Glutamatergic neuron (in vitro differentiated cells): ENCODE measurements at regions not wholly inside any gene's neighbourhood (a gene's known extent, or its start where the extent isn't known, plus 50 kb on each side); places are given as distances from the start of the nearest gene placed in this dataset.

Experiments
- DNase-seq: peaks from one replicate; pipeline ENCODE4 v3.0.0; 2022
- H3K27ac Mint-ChIP-seq: one replicate; pipeline ENCODE4 v1.8.0; 2020; ENCODE audit warnings: mild to moderate bottlenecking, mixed read lengths, inconsistent platforms; ENCODE audit not compliant: unreplicated experiment
- H3K27me3 Mint-ChIP-seq: one replicate; pipeline ENCODE4 v1.8.0; 2020; ENCODE audit warnings: mild to moderate bottlenecking, moderate library complexity, mixed read lengths, inconsistent platforms; ENCODE audit not compliant: unreplicated experiment
- H3K36me3 Mint-ChIP-seq: one replicate; pipeline ENCODE4 v1.8.0; 2020; ENCODE audit warnings: mild to moderate bottlenecking, mixed read lengths, inconsistent platforms; ENCODE audit not compliant: unreplicated experiment
- H3K4me1 Mint-ChIP-seq: one replicate; pipeline ENCODE4 v1.8.0; 2020; ENCODE audit warnings: mild to moderate bottlenecking, low read depth, mixed read lengths, inconsistent platforms; ENCODE audit not compliant: unreplicated experiment
- H3K4me3 Mint-ChIP-seq: one replicate; pipeline ENCODE4 v1.8.0; 2020; ENCODE audit warnings: mild to moderate bottlenecking, mixed read lengths, inconsistent platforms; ENCODE audit not compliant: unreplicated experiment
- H3K9me3 Mint-ChIP-seq: one replicate; pipeline ENCODE4 v1.8.0; 2020; ENCODE audit warnings: mild to moderate bottlenecking, moderate library complexity, mixed read lengths, inconsistent platforms; ENCODE audit not compliant: unreplicated experiment
- CTCF ChIP-seq: fragments of 200-600 bp; sonication (generic); IDR thresholded peaks from one replicate; pipeline ENCODE4 v1.5.0; 2021; ENCODE audit not compliant: partially characterized antibody, unreplicated experiment

GRCh38 chr2:82257796-82258555, 1953.4 kb upstream of the LRRTM1 start:
- Mint-ChIP-seq H3K27ac (no peak overlapping the region), H3K27me3 (no peaks in the 10 kb centered on the region), H3K4me3 (no peak overlapping the region), H3K4me1 (no peaks in the 10 kb centered on the region), H3K36me3 (peaks cover under 1% of the 10 kb centered on the region), H3K9me3 (peaks cover 2% of the 10 kb centered on the region)
- DNase-seq, result no peak
- TF ChIP-seq CTCF, result no peak

GRCh38 chr2:82256983-82257632, 1952.6 kb upstream of the LRRTM1 start:
- Mint-ChIP-seq H3K27me3 (no peaks in the 10 kb centered on the region), H3K27ac (no peak overlapping the region), H3K36me3 (peaks cover 5% of the 10 kb centered on the region), H3K9me3 (peaks cover 2% of the 10 kb centered on the region), H3K4me1 (no peaks in the 10 kb centered on the region), H3K4me3 (no peak overlapping the region)
- no peak for TF ChIP-seq CTCF
- no peak for DNase-seq

GRCh38 chr2:82256288-82256687, 1951.7 kb upstream of the LRRTM1 start:
- no peak overlapping the region for H3K4me3 Mint-ChIP-seq
- no peak overlapping the region for H3K27ac Mint-ChIP-seq
- no peaks in the 10 kb centered on the region for H3K27me3 Mint-ChIP-seq
- DNase-seq, result no peak
- peaks cover 2% of the 10 kb centered on the region for H3K9me3 Mint-ChIP-seq
- H3K36me3 Mint-ChIP-seq, result peaks cover 5% of the 10 kb centered on the region
- TF ChIP-seq CTCF, result no peak
- H3K4me1 Mint-ChIP-seq, result no peaks in the 10 kb centered on the region

- H3K27ac Mint-ChIP-seq, result no peak overlapping the region
- H3K36me3 Mint-ChIP-seq, result peaks cover 5% of the 10 kb centered on the region
- no peaks in the 10 kb centered on the region for H3K4me1 Mint-ChIP-seq
- H3K27me3 Mint-ChIP-seq, result no peaks in the 10 kb centered on the region
- peaks cover 2% of the 10 kb centered on the region for H3K9me3 Mint-ChIP-seq
- TF ChIP-seq CTCF, result no peak
- no peak overlapping the region for H3K4me3 Mint-ChIP-seq
- DNase-seq, result no peak
These were observed 1950.2 kb upstream of the LRRTM1 start for GRCh38 chr2:82254728-82255127.

- H3K4me1 Mint-ChIP-seq, result peaks cover 3% of the 10 kb centered on the region
These were observed 1941.7 kb upstream of the LRRTM1 start for GRCh38 chr2:82246220-82246775.

More at GRCh38 chr2:82246220-82246775, 1941.7 kb upstream of the LRRTM1 start:
- H3K9me3 Mint-ChIP-seq, result peaks cover 4% of the 10 kb centered on the region
- no peaks in the 10 kb centered on the region for H3K27me3 Mint-ChIP-seq
- no peak overlapping the region for H3K27ac Mint-ChIP-seq
- DNase-seq, result no peak
- no peak for TF ChIP-seq CTCF
- H3K36me3 Mint-ChIP-seq, result no peaks in the 10 kb centered on the region
- no peak overlapping the region for H3K4me3 Mint-ChIP-seq
